ENCODE measurements at regions not wholly inside any gene's neighbourhood (a gene's known extent, or its start where the extent isn't known, plus 50 kb on each side); places are given as distances from the start of the nearest gene placed in this dataset.

DNA sequence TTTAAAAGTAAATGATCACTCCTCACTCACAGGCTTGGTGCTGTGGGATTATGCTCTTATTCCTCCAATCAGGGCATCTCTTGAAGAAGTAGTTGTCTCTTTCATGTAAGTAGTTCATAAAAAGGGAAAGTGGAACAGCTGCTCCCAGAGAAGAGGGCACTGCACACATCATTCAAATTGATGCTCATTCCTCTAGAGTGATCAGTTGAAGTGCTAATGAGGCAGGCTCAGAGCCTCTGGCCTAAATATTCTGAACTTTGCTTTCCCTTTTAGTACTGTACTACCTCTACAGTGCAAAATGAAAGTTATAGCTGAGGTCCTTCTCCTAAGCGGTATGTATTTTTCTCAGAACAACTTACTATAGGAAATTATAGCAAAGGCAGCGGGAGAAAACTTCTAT lies 1453.1 kb downstream of the ARAP2 start:
- CTCF ChIA-PET (ENCODE audit: unreplicated experiment) = no interaction called here
- H3K4me1 ChIP-seq (ENCODE audit: insufficient read depth, low read length, poor library complexity, severe bottlenecking) = no peaks in the 10 kb centered on the region
- H3K79me2 ChIP-seq (ENCODE audit: insufficient read depth, low read depth, low read length) = no peaks in the 10 kb centered on the region
- DNase-seq (ENCODE audit: low spot score) = no peak
- no peaks in the 10 kb centered on the region for H4K20me1 ChIP-seq (ENCODE audit: insufficient read depth, low read length)
- TF ChIP-seq, protein P1, sequence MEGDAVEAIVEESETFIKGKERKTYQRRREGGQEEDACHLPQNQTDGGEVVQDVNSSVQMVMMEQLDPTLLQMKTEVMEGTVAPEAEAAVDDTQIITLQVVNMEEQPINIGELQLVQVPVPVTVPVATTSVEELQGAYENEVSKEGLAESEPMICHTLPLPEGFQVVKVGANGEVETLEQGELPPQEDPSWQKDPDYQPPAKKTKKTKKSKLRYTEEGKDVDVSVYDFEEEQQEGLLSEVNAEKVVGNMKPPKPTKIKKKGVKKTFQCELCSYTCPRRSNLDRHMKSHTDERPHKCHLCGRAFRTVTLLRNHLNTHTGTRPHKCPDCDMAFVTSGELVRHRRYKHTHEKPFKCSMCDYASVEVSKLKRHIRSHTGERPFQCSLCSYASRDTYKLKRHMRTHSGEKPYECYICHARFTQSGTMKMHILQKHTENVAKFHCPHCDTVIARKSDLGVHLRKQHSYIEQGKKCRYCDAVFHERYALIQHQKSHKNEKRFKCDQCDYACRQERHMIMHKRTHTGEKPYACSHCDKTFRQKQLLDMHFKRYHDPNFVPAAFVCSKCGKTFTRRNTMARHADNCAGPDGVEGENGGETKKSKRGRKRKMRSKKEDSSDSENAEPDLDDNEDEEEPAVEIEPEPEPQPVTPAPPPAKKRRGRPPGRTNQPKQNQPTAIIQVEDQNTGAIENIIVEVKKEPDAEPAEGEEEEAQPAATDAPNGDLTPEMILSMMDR (conservative IDR thresholded peaks at IDR 0.05; ENCODE audit: low read length) = no peak
- TF ChIP-seq EZH2phosphoT487 (IDR thresholded peaks at IDR 0.05; ENCODE audit: borderline replicate concordance, low read depth, low read length) = no peak
- H3K4me2 ChIP-seq (ENCODE audit: low read length) = no peak overlapping the region
- H3K27ac ChIP-seq (ENCODE audit: low read depth, low read length, poor library complexity, severe bottlenecking) = no peak overlapping the region
- intact Hi-C loops (cut with micrococcal nuclease; ENCODE audit: unreplicated experiment) = no loop called here
- H3K36me3 ChIP-seq (ENCODE audit: insufficient read depth, low read length) = no peaks in the 10 kb centered on the region
- H2AFZ ChIP-seq (ENCODE audit: low read length) = no peak overlapping the region
- no peaks in the 10 kb centered on the region for H3K9me2 ChIP-seq (ENCODE audit: insufficient read depth, low read length)
- H3K4me3 ChIP-seq (ENCODE audit: low read depth, low read length, poor library complexity, severe bottlenecking) = no peak overlapping the region
- H3K9me3 ChIP-seq (ENCODE audit: low read length) = no peaks in the 10 kb centered on the region
- POLR2A ChIA-PET = no interaction called here
- no TSS peak for BruUV-seq (replicated peaks)

DNA sequence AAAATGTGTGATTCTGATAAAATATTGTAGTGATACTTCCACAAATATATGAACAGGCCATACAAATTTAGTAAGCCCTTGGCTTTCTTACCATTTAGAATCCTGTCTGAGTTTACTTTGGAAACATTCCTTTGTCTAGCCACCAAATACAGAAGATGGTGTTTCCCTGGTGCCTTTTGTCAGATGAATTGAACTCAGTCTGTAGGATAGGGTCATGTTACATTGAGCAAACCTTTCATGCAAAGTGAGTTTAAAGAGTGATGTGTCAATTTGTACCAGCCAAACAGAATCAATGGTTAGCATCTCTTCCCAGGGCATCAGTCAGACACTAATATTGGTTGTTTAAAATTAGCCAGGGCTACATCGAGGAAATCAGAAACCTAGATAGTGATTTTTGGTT lies 1443.4 kb downstream of the ARAP2 start:
- intact Hi-C loops (cut with micrococcal nuclease; ENCODE audit: unreplicated experiment) = no loop called here
- no peak for DNase-seq (ENCODE audit: low spot score)
- H3K4me1 ChIP-seq (ENCODE audit: insufficient read depth, low read length, poor library complexity, severe bottlenecking) = no peaks in the 10 kb centered on the region
- no peaks in the 10 kb centered on the region for H3K9me3 ChIP-seq (ENCODE audit: low read length)
- no peaks in the 10 kb centered on the region for H3K79me2 ChIP-seq (ENCODE audit: insufficient read depth, low read depth, low read length)
- no peaks in the 10 kb centered on the region for H4K20me1 ChIP-seq (ENCODE audit: insufficient read depth, low read length)
- no peak overlapping the region for H3K4me2 ChIP-seq (ENCODE audit: low read length)
- ChIA-PET CTCF (ENCODE audit: unreplicated experiment) (no interaction called here), POLR2A (no interaction called here)
- TF ChIP-seq EZH2phosphoT487 (IDR thresholded peaks at IDR 0.05; ENCODE audit: borderline replicate concordance, low read depth, low read length) = no peak
- TF ChIP-seq, protein P1 (conservative IDR thresholded peaks at IDR 0.05; ENCODE audit: low read length) = no peak
- no TSS peak for BruUV-seq (replicated peaks)
- H3K9me2 ChIP-seq (ENCODE audit: insufficient read depth, low read length) = no peaks in the 10 kb centered on the region
- H3K36me3 ChIP-seq (ENCODE audit: insufficient read depth, low read length) = no peaks in the 10 kb centered on the region
- no peak overlapping the region for H3K27ac ChIP-seq (ENCODE audit: low read depth, low read length, poor library complexity, severe bottlenecking)
- H3K4me3 ChIP-seq (ENCODE audit: low read depth, low read length, poor library complexity, severe bottlenecking) = no peak overlapping the region
- H2AFZ ChIP-seq (ENCODE audit: low read length) = no peak overlapping the region

DNA sequence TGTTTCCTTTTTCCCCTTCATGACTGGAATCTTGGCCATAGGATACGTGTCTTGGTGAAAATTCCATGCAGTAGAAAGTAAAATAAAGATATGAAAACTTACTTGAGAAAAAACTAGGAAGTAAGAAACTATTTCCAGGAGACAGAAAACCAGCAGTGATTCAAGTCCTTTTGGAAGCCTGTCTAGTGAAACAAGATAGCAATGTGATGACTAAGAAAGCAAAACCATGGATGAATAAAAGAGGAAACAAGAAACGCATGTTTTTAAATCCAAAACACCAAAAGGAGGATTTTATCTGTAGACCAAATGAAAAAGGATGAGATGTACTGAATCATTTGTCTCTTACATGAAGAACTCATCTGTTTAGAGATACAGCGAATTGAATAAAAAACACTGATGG lies 1430.0 kb downstream of the ARAP2 start:
- DNase-seq (ENCODE audit: low spot score) = no peak
- Histone ChIP-seq H3K4me1 (ENCODE audit: insufficient read depth, low read length, poor library complexity, severe bottlenecking) (no peaks in the 10 kb centered on the region), H3K9me2 (ENCODE audit: insufficient read depth, low read length) (no peaks in the 10 kb centered on the region), H3K79me2 (ENCODE audit: insufficient read depth, low read depth, low read length) (no peaks in the 10 kb centered on the region), H3K36me3 (ENCODE audit: insufficient read depth, low read length) (no peaks in the 10 kb centered on the region), H3K4me2 (ENCODE audit: low read length) (no peak overlapping the region), H2AFZ (ENCODE audit: low read length) (no peak overlapping the region), H3K9me3 (ENCODE audit: low read length) (no peaks in the 10 kb centered on the region), H3K4me3 (ENCODE audit: low read depth, low read length, poor library complexity, severe bottlenecking) (no peak overlapping the region), H3K27ac (ENCODE audit: low read depth, low read length, poor library complexity, severe bottlenecking) (no peak overlapping the region), H4K20me1 (ENCODE audit: insufficient read depth, low read length) (no peaks in the 10 kb centered on the region)
- ChIA-PET POLR2A (no interaction called here), CTCF (ENCODE audit: unreplicated experiment) (no interaction called here)
- TF ChIP-seq, protein P1 (conservative IDR thresholded peaks at IDR 0.05; ENCODE audit: low read length) = no peak
- no peak for TF ChIP-seq EZH2phosphoT487 (IDR thresholded peaks at IDR 0.05; ENCODE audit: borderline replicate concordance, low read depth, low read length)
- intact Hi-C loops (cut with micrococcal nuclease; ENCODE audit: unreplicated experiment) = no loop called here
- BruUV-seq (replicated peaks) = no TSS peak
